ENCODE measurements at regions not wholly inside any gene's neighbourhood (a gene's known extent, or its start where the extent isn't known, plus 50 kb on each side); places are given as distances from the start of the nearest gene placed in this dataset.

DNA sequence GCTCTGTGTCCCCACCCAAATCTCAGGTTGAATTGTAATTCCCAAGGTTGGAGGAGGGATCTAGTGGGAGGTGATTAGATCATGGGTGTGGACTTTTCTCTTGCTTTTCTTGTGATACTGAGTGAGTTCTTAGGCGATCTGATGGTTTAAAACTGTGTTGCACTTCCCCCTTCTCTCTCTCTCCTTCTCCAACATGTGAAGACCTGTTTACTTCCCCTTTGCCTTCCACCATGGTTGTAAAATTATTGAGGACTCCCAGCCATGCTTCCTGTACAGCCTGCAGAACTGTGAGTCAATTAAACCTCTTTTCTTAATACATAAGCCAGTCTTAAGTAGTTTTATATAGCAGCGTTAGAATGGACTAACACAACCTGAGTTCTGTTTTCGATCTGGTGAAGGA is 738.2 kb downstream of the ARAP2 start:
- Histone ChIP-seq H3K27ac (ENCODE audit: low read depth, low read length) (no peak overlapping the region), H3K27me3 (ENCODE audit: control insufficient read depth, insufficient read depth, low read length) (no peaks in the 10 kb centered on the region), H3K9ac (ENCODE audit: low read length) (no peak overlapping the region), H3K4me1 (ENCODE audit: control insufficient read depth, insufficient read depth, low read length) (no peaks in the 10 kb centered on the region), H3K9me3 (ENCODE audit: control insufficient read depth, insufficient read depth, low read depth, low read length) (no peaks in the 10 kb centered on the region), H3K4me3 (ENCODE audit: low read depth, low read length) (no peak overlapping the region), H3K36me3 (ENCODE audit: control insufficient read depth, insufficient read depth, low read length) (no peaks in the 10 kb centered on the region)

DNA sequence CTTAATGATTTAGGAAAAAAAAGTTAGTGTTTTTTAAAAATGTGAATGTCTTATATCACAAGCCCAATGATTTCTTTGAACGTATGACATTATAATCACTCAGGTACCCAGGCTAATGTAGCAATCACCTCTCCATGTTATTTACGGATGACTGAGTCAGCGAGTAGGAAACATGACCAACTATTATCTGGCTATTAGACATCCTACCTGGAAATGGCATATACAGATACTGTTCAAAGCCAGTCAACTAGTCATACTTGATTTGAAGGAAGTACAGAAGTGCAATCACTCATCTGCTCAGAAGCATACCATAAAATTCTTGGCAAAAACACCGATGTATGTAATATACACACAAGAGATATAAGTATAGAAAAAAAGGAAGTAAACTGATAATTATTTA is 732.5 kb downstream of the ARAP2 start:
- Histone ChIP-seq H3K4me3 (ENCODE audit: low read depth, low read length) (no peak overlapping the region), H3K9ac (ENCODE audit: low read length) (no peak overlapping the region), H3K9me3 (ENCODE audit: control insufficient read depth, insufficient read depth, low read depth, low read length) (no peaks in the 10 kb centered on the region), H3K27ac (ENCODE audit: low read depth, low read length) (no peak overlapping the region), H3K27me3 (ENCODE audit: control insufficient read depth, insufficient read depth, low read length) (no peaks in the 10 kb centered on the region), H3K4me1 (ENCODE audit: control insufficient read depth, insufficient read depth, low read length) (no peaks in the 10 kb centered on the region), H3K36me3 (ENCODE audit: control insufficient read depth, insufficient read depth, low read length) (no peaks in the 10 kb centered on the region)

DNA sequence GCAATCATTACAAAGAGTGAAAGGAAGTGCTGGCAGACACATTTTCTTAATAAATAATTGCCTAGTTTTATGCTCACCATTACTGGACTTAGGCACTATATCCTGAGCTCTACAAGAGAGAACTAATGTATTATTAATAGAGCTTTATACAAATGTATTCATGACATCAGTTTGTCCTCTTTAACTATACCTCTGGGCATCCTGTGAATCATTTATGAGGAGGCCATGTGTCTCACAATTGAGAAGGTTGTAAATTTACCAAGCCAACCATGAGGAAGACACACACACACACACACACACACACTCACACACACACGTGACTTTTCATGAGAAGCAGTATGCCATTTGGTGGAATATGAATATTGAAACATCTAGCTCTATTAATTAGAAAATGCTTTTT is 728.2 kb downstream of the ARAP2 start:
- Histone ChIP-seq H3K27ac (ENCODE audit: low read depth, low read length) (no peak overlapping the region), H3K9me3 (ENCODE audit: control insufficient read depth, insufficient read depth, low read depth, low read length) (no peaks in the 10 kb centered on the region), H3K4me3 (ENCODE audit: low read depth, low read length) (no peak overlapping the region), H3K27me3 (ENCODE audit: control insufficient read depth, insufficient read depth, low read length) (no peaks in the 10 kb centered on the region), H3K9ac (ENCODE audit: low read length) (no peak overlapping the region), H3K4me1 (ENCODE audit: control insufficient read depth, insufficient read depth, low read length) (no peaks in the 10 kb centered on the region), H3K36me3 (ENCODE audit: control insufficient read depth, insufficient read depth, low read length) (no peaks in the 10 kb centered on the region)

DNA sequence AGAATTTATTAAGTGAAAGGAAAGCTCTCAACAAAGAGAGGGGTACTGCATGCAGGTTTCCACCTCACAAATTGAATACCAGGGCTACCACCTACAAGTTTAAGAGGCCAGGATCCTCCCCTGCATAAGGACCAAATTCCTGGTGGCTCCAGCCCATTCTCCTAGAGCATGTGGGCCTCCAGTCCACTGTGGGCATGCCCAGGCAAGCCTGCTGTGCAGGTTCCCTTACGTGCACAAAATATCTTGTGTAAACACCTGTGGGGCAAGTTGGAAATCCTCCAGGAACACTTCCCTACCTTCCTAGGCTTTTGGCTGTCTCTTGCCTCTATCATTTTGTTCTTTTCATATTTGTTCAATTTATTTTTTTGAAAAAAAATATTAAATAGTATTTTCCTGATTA is 724.3 kb downstream of the ARAP2 start:
- H3K36me3 ChIP-seq (ENCODE audit: control insufficient read depth, insufficient read depth, low read length), result no peaks in the 10 kb centered on the region
- H3K4me1 ChIP-seq (ENCODE audit: control insufficient read depth, insufficient read depth, low read length), result peaks cover 8% of the 10 kb centered on the region
- no peak overlapping the region for H3K4me3 ChIP-seq (ENCODE audit: low read depth, low read length)
- no peak overlapping the region for H3K9ac ChIP-seq (ENCODE audit: low read length)
- H3K27me3 ChIP-seq (ENCODE audit: control insufficient read depth, insufficient read depth, low read length), result no peaks in the 10 kb centered on the region
- H3K9me3 ChIP-seq (ENCODE audit: control insufficient read depth, insufficient read depth, low read depth, low read length), result no peaks in the 10 kb centered on the region
- no peak overlapping the region for H3K27ac ChIP-seq (ENCODE audit: low read depth, low read length)

- H3K9ac ChIP-seq (ENCODE audit: low read length), result no peak overlapping the region
These were observed 722.6 kb downstream of the ARAP2 start for GRCh38 chr4:35521682-35522081.

DNA sequence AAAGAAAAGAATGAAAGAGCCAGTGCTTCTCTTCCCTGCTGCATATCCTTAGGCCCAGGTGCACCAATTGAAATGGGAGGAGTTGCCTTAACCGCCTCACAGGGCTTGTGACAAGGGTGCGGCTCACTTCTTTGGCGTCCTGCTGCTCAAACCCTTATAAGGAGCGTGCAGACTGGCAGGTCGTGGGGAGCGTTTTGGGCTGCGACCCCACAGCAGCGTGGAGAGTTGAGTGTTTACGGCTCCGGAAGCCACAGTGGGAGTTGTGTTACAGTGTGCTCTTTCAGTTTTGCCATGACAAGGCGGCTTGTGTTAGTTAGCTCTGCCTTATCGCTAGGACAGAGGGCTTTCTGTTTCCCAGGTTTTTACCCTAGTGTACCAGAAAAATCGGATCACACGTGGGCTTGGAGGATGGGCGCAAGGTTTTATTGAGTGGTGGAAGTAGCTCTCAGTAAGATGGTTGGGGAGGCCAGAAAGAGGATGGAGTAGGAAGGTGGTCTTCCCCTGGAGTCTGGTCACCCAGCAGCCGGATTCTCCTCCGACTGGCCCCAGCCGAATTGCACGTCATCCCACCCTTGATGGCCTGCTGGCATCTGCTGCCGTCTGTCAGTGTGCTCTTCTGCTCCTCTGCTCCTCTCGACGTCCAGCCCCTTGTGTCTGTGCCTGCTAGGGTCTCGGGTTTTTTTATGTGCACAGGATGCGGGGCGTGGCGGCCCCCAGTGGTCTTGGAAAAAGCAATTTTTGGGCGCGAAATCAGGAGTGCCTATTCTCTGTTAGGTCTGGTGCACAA is 718.9 kb downstream of the ARAP2 start:
- no peaks in the 10 kb centered on the region for H3K27me3 ChIP-seq (ENCODE audit: control insufficient read depth, insufficient read depth, low read length)
- peak overlapping the region; percentile 37 for H3K4me3 ChIP-seq (ENCODE audit: low read depth, low read length)
- no peak overlapping the region for H3K9ac ChIP-seq (ENCODE audit: low read length)
- no peak overlapping the region for H3K27ac ChIP-seq (ENCODE audit: low read depth, low read length)
- no peaks in the 10 kb centered on the region for H3K36me3 ChIP-seq (ENCODE audit: control insufficient read depth, insufficient read depth, low read length)
- H3K9me3 ChIP-seq (ENCODE audit: control insufficient read depth, insufficient read depth, low read depth, low read length), result no peaks in the 10 kb centered on the region
- H3K4me1 ChIP-seq (ENCODE audit: control insufficient read depth, insufficient read depth, low read length), result peaks cover 16% of the 10 kb centered on the region

More at GRCh38 chr4:35521682-35522081, 722.6 kb downstream of the ARAP2 start:
- H3K27ac ChIP-seq (ENCODE audit: low read depth, low read length), result no peak overlapping the region
- H3K36me3 ChIP-seq (ENCODE audit: control insufficient read depth, insufficient read depth, low read length), result no peaks in the 10 kb centered on the region
- H3K4me1 ChIP-seq (ENCODE audit: control insufficient read depth, insufficient read depth, low read length), result peaks cover 16% of the 10 kb centered on the region
- H3K9me3 ChIP-seq (ENCODE audit: control insufficient read depth, insufficient read depth, low read depth, low read length), result no peaks in the 10 kb centered on the region
- H3K27me3 ChIP-seq (ENCODE audit: control insufficient read depth, insufficient read depth, low read length), result no peaks in the 10 kb centered on the region
- H3K4me3 ChIP-seq (ENCODE audit: low read depth, low read length), result no peak overlapping the region

GRCh38 chr4:35526456-35526855 is 717.9 kb downstream of the ARAP2 start:
- H3K4me1 ChIP-seq (ENCODE audit: control insufficient read depth, insufficient read depth, low read length), result peaks cover 16% of the 10 kb centered on the region
- H3K9me3 ChIP-seq (ENCODE audit: control insufficient read depth, insufficient read depth, low read depth, low read length), result peaks cover under 1% of the 10 kb centered on the region; the same call in 1 of the 2 replicates
- H3K36me3 ChIP-seq (ENCODE audit: control insufficient read depth, insufficient read depth, low read length), result no peaks in the 10 kb centered on the region
- H3K27me3 ChIP-seq (ENCODE audit: control insufficient read depth, insufficient read depth, low read length), result no peaks in the 10 kb centered on the region
- H3K9ac ChIP-seq (ENCODE audit: low read length), result no peak overlapping the region
- no peak overlapping the region for H3K27ac ChIP-seq (ENCODE audit: low read depth, low read length)
- no peak overlapping the region for H3K4me3 ChIP-seq (ENCODE audit: low read depth, low read length)

DNA sequence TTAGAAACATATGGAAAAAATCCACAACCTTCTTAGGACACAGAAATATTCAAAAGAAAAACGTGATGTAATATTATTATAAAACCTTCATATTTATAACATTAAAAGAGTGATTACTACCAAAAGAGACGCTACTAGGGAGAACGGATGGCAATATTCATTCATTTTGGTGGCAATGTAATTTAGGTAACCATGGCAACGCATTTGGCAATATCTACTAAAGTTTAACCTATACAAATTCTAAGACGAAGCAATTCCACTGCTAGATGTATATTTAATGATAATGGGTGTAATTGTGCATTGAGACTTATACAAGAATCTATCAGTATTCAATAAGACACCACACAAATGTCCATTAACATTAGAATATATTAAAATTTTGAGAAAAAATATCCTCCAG is 709.4 kb downstream of the ARAP2 start:
- no peak overlapping the region for H3K27ac ChIP-seq (ENCODE audit: low read depth, low read length)
- H3K36me3 ChIP-seq (ENCODE audit: control insufficient read depth, insufficient read depth, low read length), result no peaks in the 10 kb centered on the region
- peaks cover 8% of the 10 kb centered on the region; the same call in 1 of the 2 replicates for H3K9me3 ChIP-seq (ENCODE audit: control insufficient read depth, insufficient read depth, low read depth, low read length)
- H3K9ac ChIP-seq (ENCODE audit: low read length), result no peak overlapping the region
- H3K27me3 ChIP-seq (ENCODE audit: control insufficient read depth, insufficient read depth, low read length), result no peaks in the 10 kb centered on the region
- no peaks in the 10 kb centered on the region for H3K4me1 ChIP-seq (ENCODE audit: control insufficient read depth, insufficient read depth, low read length)
- no peak overlapping the region for H3K4me3 ChIP-seq (ENCODE audit: low read depth, low read length)

GRCh38 chr4:35538807-35539206 is 705.5 kb downstream of the ARAP2 start:
- no peaks in the 10 kb centered on the region for H3K9me3 ChIP-seq (ENCODE audit: control insufficient read depth, insufficient read depth, low read depth, low read length)
- no peak overlapping the region for H3K9ac ChIP-seq (ENCODE audit: low read length)
- no peak overlapping the region for H3K4me3 ChIP-seq (ENCODE audit: low read depth, low read length)
- H3K27me3 ChIP-seq (ENCODE audit: control insufficient read depth, insufficient read depth, low read length), result no peaks in the 10 kb centered on the region
- H3K27ac ChIP-seq (ENCODE audit: low read depth, low read length), result no peak overlapping the region
- no peaks in the 10 kb centered on the region for H3K4me1 ChIP-seq (ENCODE audit: control insufficient read depth, insufficient read depth, low read length)
- H3K36me3 ChIP-seq (ENCODE audit: control insufficient read depth, insufficient read depth, low read length), result no peaks in the 10 kb centered on the region

GRCh38 chr4:35539404-35540055 is 704.8 kb downstream of the ARAP2 start:
- Histone ChIP-seq H3K27me3 (ENCODE audit: control insufficient read depth, insufficient read depth, low read length) (no peaks in the 10 kb centered on the region), H3K9me3 (ENCODE audit: control insufficient read depth, insufficient read depth, low read depth, low read length) (no peaks in the 10 kb centered on the region), H3K36me3 (ENCODE audit: control insufficient read depth, insufficient read depth, low read length) (no peaks in the 10 kb centered on the region), H3K9ac (ENCODE audit: low read length) (no peak overlapping the region), H3K4me3 (ENCODE audit: low read depth, low read length) (no peak overlapping the region), H3K27ac (ENCODE audit: low read depth, low read length) (no peak overlapping the region), H3K4me1 (ENCODE audit: control insufficient read depth, insufficient read depth, low read length) (no peaks in the 10 kb centered on the region)

- Histone ChIP-seq H3K27ac (ENCODE audit: low read depth, low read length) (no peak overlapping the region), H3K9ac (ENCODE audit: low read length) (no peak overlapping the region), H3K27me3 (ENCODE audit: control insufficient read depth, insufficient read depth, low read length) (no peaks in the 10 kb centered on the region), H3K4me3 (ENCODE audit: low read depth, low read length) (no peak overlapping the region), H3K36me3 (ENCODE audit: control insufficient read depth, insufficient read depth, low read length) (no peaks in the 10 kb centered on the region), H3K9me3 (ENCODE audit: control insufficient read depth, insufficient read depth, low read depth, low read length) (no peaks in the 10 kb centered on the region), H3K4me1 (ENCODE audit: control insufficient read depth, insufficient read depth, low read length) (no peaks in the 10 kb centered on the region)
These were observed 703.0 kb downstream of the ARAP2 start for GRCh38 chr4:35541146-35541887.
